Upper lobe of left lung (tissue), 6 donors: ENCODE measurements at regions not wholly inside any gene's neighbourhood (a gene's known extent, or its start where the extent isn't known, plus 50 kb on each side); places are given as distances from the start of the nearest gene placed in this dataset.
A peak's percentile ranks its signal among the peaks of the same experiment; 100 is the strongest.

Experiments used
- ATAC-seq, 2 donors: fragments of 200-7000 bp; cut with Tn5 transposase; one replicate each; pipeline ENCODE4 v1.9.1; 2022; ENCODE audit warnings: mild to moderate bottlenecking in 2 of 2, moderate library complexity in 2 of 2; ENCODE audit not compliant: low FRiP score in 2 of 2
- DNase-seq, 2 donors: peaks; one replicate each; pipeline ENCODE4 v3.0.0-alpha.2; 2019 to 2020
- H3K27ac ChIP-seq, 4 donors: fragments of 200-600 bp; sonication (generic); one replicate each; pipeline ENCODE4 v1.5.1; 2016 to 2019
- H3K27me3 ChIP-seq, 4 donors: fragments of 200-600 bp; sonication (generic); one replicate each; pipeline ENCODE4 v1.5.1; 2017 to 2019
- H3K36me3 ChIP-seq, 4 donors: fragments of 200-600 bp; sonication (generic); one replicate each; pipeline ENCODE4 v1.5.1; 2016 to 2019
- H3K4me1 ChIP-seq, 4 donors: fragments of 200-600 bp; sonication (generic); one replicate each; pipeline ENCODE4 v1.5.1; 2018 to 2019
- H3K4me3 ChIP-seq, 4 donors: fragments of 200-600 bp; sonication (generic); one replicate each; pipeline ENCODE4 v1.5.1; 2017 to 2019; ENCODE audit warnings: mild to moderate bottlenecking in 2 of 4, moderate library complexity in 1 of 4
- H3K9me3 ChIP-seq, 4 donors: fragments of 200-600 bp; sonication (generic); one replicate each; pipeline ENCODE4 v1.5.1; 2018 to 2019
- CTCF ChIP-seq, 6 experiments: fragments of 450-650 bp in 4 of 6; fragments of 200-600 bp in 2 of 6; sonication (generic) in 2 of 6; IDR thresholded peaks; one replicate each; pipeline ENCODE4 v1.5.1; 2016 to 2019; ENCODE audit warnings: antibody characterized with exemption in 6 of 6
- EP300 ChIP-seq, 4 donors: sonication (generic); formaldehyde crosslinking; IDR thresholded peaks; one replicate each; pipeline ENCODE4 v1.5.1; 2017; ENCODE audit warnings: antibody characterized with exemption in 4 of 4, control low read depth in 2 of 4
- POLR2A ChIP-seq, 4 donors: fragments of 450-650 bp; IDR thresholded peaks; one replicate each; pipeline ENCODE4 v1.5.1; 2016 to 2017; ENCODE audit warnings: antibody characterized with exemption in 4 of 4, mild to moderate bottlenecking in 2 of 4
- POLR2AphosphoS5 ChIP-seq, 2 donors: sonication (generic); formaldehyde crosslinking; IDR thresholded peaks; one replicate each; pipeline ENCODE4 v1.5.1; 2017; ENCODE audit warnings: antibody characterized with exemption in 2 of 2
- WGBS, 2 donors: methylation state at CpG; one replicate each; pipeline ENCODE4 v1.1.5; 2017 to 2018; 5-methylcytosine and 5-hydroxymethylcytosine counted together
- donor health status: DM: no; HTN: no; CAD: no; lungs with moderate emphysema.
- donor health status: DM: no; HTN: yes; CAD: no; lungs with severe emphysema.

GRCh38 chr10:100656454-100656853, 88.9 kb upstream of the PAX2 start:
- Histone ChIP-seq H3K4me3 (peak overlapping the region in 3 of 4 donors; percentile 9 to 26 (median 10)), H3K27ac (no peak overlapping the region), H3K36me3 (no peaks in the 10 kb centered on the region), H3K9me3 (no peaks in the 10 kb centered on the region), H3K27me3 (peaks cover 0 to 75% (median 47%) of the 10 kb centered on the region in 4 donors), H3K4me1 (peaks cover 25 to 35% (median 30%) of the 10 kb centered on the region in 4 donors)
- 0 to 3% methylated on average over 3 to 26 of the region's 34 CpGs for WGBS, 2 donors
- TF ChIP-seq POLR2AphosphoS5 (IDR thresholded peaks at IDR 0.05) (no peak), EP300 (IDR thresholded peaks at IDR 0.05) (no peak), CTCF (IDR thresholded peaks at IDR 0.05) (no peak), POLR2A (IDR thresholded peaks at IDR 0.05) (no peak)
- DNase-seq (peak in 1 of 2 donors; percentile 81), ATAC-seq (peak in 1 of 2 donors; percentile 60)

DNA sequence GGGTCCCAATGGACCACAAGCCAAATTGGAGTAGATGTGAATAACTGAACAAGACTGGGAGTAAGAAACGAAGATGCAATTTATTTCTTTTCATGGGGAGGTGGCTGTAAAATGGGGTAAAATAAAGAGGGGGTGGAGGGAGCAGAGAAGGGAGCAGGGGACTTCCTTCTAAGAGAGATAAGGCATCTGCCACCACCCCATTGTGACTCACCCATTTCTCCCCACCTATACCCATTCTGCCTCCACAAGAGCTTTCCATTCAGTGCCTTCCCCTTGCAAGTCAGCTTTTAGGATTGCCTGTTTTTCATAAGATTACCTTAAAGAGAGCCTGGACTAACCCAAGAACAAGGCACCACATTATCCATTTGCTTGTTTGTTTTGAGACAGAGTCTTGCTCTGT, 87.1 kb upstream of the PAX2 start:
- H3K4me1 ChIP-seq, result peaks cover 25 to 35% (median 30%) of the 10 kb centered on the region in 4 donors
- H3K27ac ChIP-seq, result no peak overlapping the region
- peaks cover 0 to 69% (median 42%) of the 10 kb centered on the region in 4 donors for H3K27me3 ChIP-seq
- no peaks in the 10 kb centered on the region for H3K9me3 ChIP-seq
- 48 to 59% methylated on average over 1 of the region's 1 CpG for WGBS, 2 donors
- TF ChIP-seq POLR2AphosphoS5 (IDR thresholded peaks at IDR 0.05), result no peak
- TF ChIP-seq CTCF (IDR thresholded peaks at IDR 0.05), result no peak
- no peak for TF ChIP-seq EP300 (IDR thresholded peaks at IDR 0.05)
- TF ChIP-seq POLR2A (IDR thresholded peaks at IDR 0.05), result no peak
- DNase-seq (no peak), ATAC-seq (no peak)
- no peaks in the 10 kb centered on the region for H3K36me3 ChIP-seq
- no peak overlapping the region for H3K4me3 ChIP-seq

GRCh38 chr10:100659361-100660098, 85.9 kb upstream of the PAX2 start:
- Histone ChIP-seq H3K9me3 (no peaks in the 10 kb centered on the region), H3K27me3 (peaks cover 0 to 58% (median 33%) of the 10 kb centered on the region in 4 donors), H3K36me3 (no peaks in the 10 kb centered on the region), H3K4me1 (peaks cover 17 to 24% (median 22%) of the 10 kb centered on the region in 4 donors), H3K4me3 (no peak overlapping the region), H3K27ac (no peak overlapping the region)
- DNase-seq, result peak in 1 of 2 donors; percentile 66
- TF ChIP-seq EP300 (IDR thresholded peaks at IDR 0.05) (no peak), CTCF (IDR thresholded peaks at IDR 0.05) (no peak), POLR2A (IDR thresholded peaks at IDR 0.05) (no peak)
- 8 to 12% methylated on average over 24 to 50 of the region's 50 CpGs for WGBS, 2 donors
- no peak for ATAC-seq

GRCh38 chr10:100660365-100660764, 85.0 kb upstream of the PAX2 start:
- peaks cover 0 to 50% (median 27%) of the 10 kb centered on the region in 4 donors for H3K27me3 ChIP-seq
- WGBS, 2 donors, result 30 to 34% methylated on average over 6 of the region's 6 CpGs

More at GRCh38 chr10:100660365-100660764, 85.0 kb upstream of the PAX2 start:
- Histone ChIP-seq H3K36me3 (no peaks in the 10 kb centered on the region), H3K4me3 (no peak overlapping the region), H3K9me3 (no peaks in the 10 kb centered on the region), H3K27ac (no peak overlapping the region), H3K4me1 (peaks cover 9 to 16% (median 13%) of the 10 kb centered on the region in 4 donors)
- TF ChIP-seq POLR2AphosphoS5 (IDR thresholded peaks at IDR 0.05) (no peak), POLR2A (IDR thresholded peaks at IDR 0.05) (no peak), CTCF (IDR thresholded peaks at IDR 0.05) (no peak), EP300 (IDR thresholded peaks at IDR 0.05) (no peak)
- DNase-seq (no peak), ATAC-seq (no peak)
